IMR-90 (cell line): ENCODE measurements at regions not wholly inside any gene's neighbourhood (a gene's known extent, or its start where the extent isn't known, plus 50 kb on each side); places are given as distances from the start of the nearest gene placed in this dataset.

Source experiments
- ATAC-seq: fragments of 200-7000 bp; cut with Tn5 transposase; 2 replicates; pipeline ENCODE4 v1.9.1; 2020; ENCODE audit warnings: low read depth, mild to moderate bottlenecking, moderate library complexity
- BruUV-seq: library from RNA; stranded (reverse); fragments of 400-500 nt; replicated peaks from 2 replicates; lab custom pipeline; 2021; lab: Mats Ljungman, UMichigan
- CTCF ChIA-PET: fragments of 300-600 bp; formaldehyde crosslinking; extraction: SDS; loops from one replicate; lab custom pipeline; 2021; ENCODE audit warnings: antibody characterized with exemption; lab: Yijun Ruan, JAX
- POLR2A ChIA-PET: fragments of 300-600 bp; sonication (Branson Sonifier 250); formaldehyde crosslinking; loops from one replicate; lab custom pipeline; 2022; ENCODE audit warnings: antibody characterized with exemption; ENCODE audit not compliant: unreplicated experiment; lab: Charles Lee
- DNase-seq: peaks from one replicate; pipeline ENCODE4 v3.0.0; 2013
- H2AFZ ChIP-seq: replicated peaks from 2 replicates; pipeline ENCODE3; 2013; ENCODE audit warnings: low read length, mild to moderate bottlenecking; ENCODE audit not compliant: poor library complexity
- H2AK5ac ChIP-seq: 2 replicates; pipeline ENCODE4 v1.6.1; 2013; ENCODE audit warnings: low read depth, low read length, inconsistent platforms
- H2AK9ac ChIP-seq: replicated peaks from 2 replicates; pipeline ENCODE3; 2013; ENCODE audit warnings: mild to moderate bottlenecking, low read depth, low read length, moderate library complexity; ENCODE audit not compliant: poor library complexity
- H2BK120ac ChIP-seq: 2 replicates; pipeline ENCODE4 v1.6.1; 2013; ENCODE audit warnings: low read depth, low read length, inconsistent platforms
- H2BK15ac ChIP-seq: 3 replicates; pipeline ENCODE4 v1.6.1; 2013; ENCODE audit warnings: low read depth, low read length, inconsistent platforms
- H2BK20ac ChIP-seq: 2 replicates; pipeline ENCODE4 v1.6.1; 2013; ENCODE audit warnings: low read depth, mild to moderate bottlenecking, inconsistent platforms, low read length, moderate library complexity
- H2BK5ac ChIP-seq: 2 replicates; pipeline ENCODE4 v1.6.1; 2013; ENCODE audit warnings: mild to moderate bottlenecking, low read depth, low read length, inconsistent platforms; ENCODE audit not compliant: poor library complexity, severe bottlenecking
- H3K14ac ChIP-seq: replicated peaks from 2 replicates; pipeline ENCODE4 v1.6.1; 2013; ENCODE audit warnings: low read depth, low read length, inconsistent platforms
- H3K18ac ChIP-seq: 2 replicates; pipeline ENCODE4 v1.6.1; 2013; ENCODE audit warnings: low read depth, low read length, control low read depth
- H3K23ac ChIP-seq: 2 replicates; pipeline ENCODE4 v1.6.1; 2013; ENCODE audit warnings: low read depth, low read length, inconsistent platforms
- H3K27ac ChIP-seq: 2 replicates; pipeline ENCODE4 v1.5.1; 2013; ENCODE audit warnings: mild to moderate bottlenecking, control low read depth, low read length; ENCODE audit not compliant: insufficient read depth
- H3K27me3 ChIP-seq: 2 replicates; pipeline ENCODE4 v1.6.1; 2013; ENCODE audit warnings: low read length; ENCODE audit not compliant: control insufficient read depth, insufficient read depth
- H3K36me3 ChIP-seq: 2 replicates; pipeline ENCODE4 v1.6.1; 2013; ENCODE audit warnings: low read length, mixed read lengths; ENCODE audit not compliant: control insufficient read depth, insufficient read depth
- H3K4ac ChIP-seq: 2 replicates; pipeline ENCODE4 v1.6.1; 2013; ENCODE audit warnings: low read depth, low read length, inconsistent platforms
- H3K4me1 ChIP-seq: 2 replicates; pipeline ENCODE4 v1.6.1; 2013; ENCODE audit warnings: low read length, mixed read lengths; ENCODE audit not compliant: control insufficient read depth, insufficient read depth
- H3K4me2 ChIP-seq: 2 replicates; pipeline ENCODE4 v1.6.1; 2013; ENCODE audit warnings: low read depth, mild to moderate bottlenecking, control low read depth, low read length, moderate library complexity
- H3K4me3 ChIP-seq: 2 replicates; pipeline ENCODE4 v1.5.1; 2013; ENCODE audit warnings: low read depth, mild to moderate bottlenecking, control low read depth, low read length, moderate library complexity; ENCODE audit not compliant: insufficient read depth
- H3K56ac ChIP-seq: 2 replicates; pipeline ENCODE4 v1.6.1; 2013; ENCODE audit warnings: low read length, inconsistent platforms; ENCODE audit not compliant: insufficient read depth; ENCODE audit errors: extremely low read depth
- H3K79me1 ChIP-seq, 2 experiments: 2 replicates each; pipeline ENCODE4 v1.6.1; 2013; ENCODE audit warnings: low read length in 2 of 2, inconsistent platforms in 1 of 2, low read depth in 1 of 2
- H3K9ac ChIP-seq: 2 replicates; pipeline ENCODE4 v1.6.1; 2013; ENCODE audit warnings: low read depth, low read length, control low read depth
- H3K9me1 ChIP-seq: 2 replicates; pipeline ENCODE4 v1.6.1; 2013; ENCODE audit warnings: low read length, inconsistent platforms; ENCODE audit not compliant: insufficient read depth
- H3K9me3 ChIP-seq: 2 replicates; pipeline ENCODE4 v1.6.1; 2013; ENCODE audit warnings: low read length; ENCODE audit not compliant: control insufficient read depth, insufficient read depth
- H4K20me1 ChIP-seq: 2 replicates; pipeline ENCODE4 v1.6.1; 2013; ENCODE audit warnings: low read length, inconsistent platforms; ENCODE audit not compliant: insufficient read depth
- H4K5ac ChIP-seq: 2 replicates; pipeline ENCODE4 v1.6.1; 2013; ENCODE audit warnings: mild to moderate bottlenecking, low read depth, low read length, control low read depth
- H4K8ac ChIP-seq, 2 experiments: 2 replicates each; pipeline ENCODE4 v1.6.1; 2013; ENCODE audit warnings: low read depth in 2 of 2, low read length in 2 of 2, control low read depth in 1 of 2, inconsistent platforms in 1 of 2
- H4K91ac ChIP-seq: 2 replicates; pipeline ENCODE4 v1.6.1; 2013; ENCODE audit warnings: low read depth, low read length, inconsistent platforms; ENCODE audit not compliant: insufficient read depth
- BHLHE40 ChIP-seq: fragments of 150-350 bp; IDR thresholded peaks from 2 replicates; pipeline ENCODE4 v1.6.1; 2016; ENCODE audit warnings: mild to moderate bottlenecking, low read depth, low read length
- CEBPB ChIP-seq: IDR thresholded peaks from 2 replicates; pipeline ENCODE4 v1.6.1; 2012; ENCODE audit warnings: low read depth, low read length, improper control_type of control experiment
- CHD1 ChIP-seq: IDR thresholded peaks from 2 replicates; pipeline ENCODE4 v1.6.1; 2012; ENCODE audit warnings: low read depth, low read length, improper control_type of control experiment
- CTCF ChIP-seq: conservative IDR thresholded peaks from 2 replicates; pipeline ENCODE4 v1.5.1; 2012; ENCODE audit warnings: mild to moderate bottlenecking, low read depth, low read length, improper control_type of control experiment
- ELK1 ChIP-seq: fragments of 150-350 bp; IDR thresholded peaks from 2 replicates; pipeline ENCODE4 v1.6.1; 2016; ENCODE audit warnings: low read depth, mild to moderate bottlenecking, low read length, moderate library complexity, borderline replicate concordance
- FOS ChIP-seq: fragments of 150-350 bp; IDR thresholded peaks from 2 replicates; pipeline ENCODE4 v1.6.1; 2016; ENCODE audit warnings: low read depth, low read length
- MAFK ChIP-seq: IDR thresholded peaks from 2 replicates; pipeline ENCODE4 v1.6.1; 2012; ENCODE audit warnings: low read depth, low read length, improper control_type of control experiment
- MAZ ChIP-seq: IDR thresholded peaks from 2 replicates; pipeline ENCODE4 v1.6.1; 2012; ENCODE audit warnings: low read depth, mild to moderate bottlenecking, low read length, improper control_type of control experiment, moderate library complexity, borderline replicate concordance
- MXI1 ChIP-seq: IDR thresholded peaks from 2 replicates; pipeline ENCODE4 v1.6.1; 2012; ENCODE audit warnings: low read depth, mild to moderate bottlenecking, low read length, moderate library complexity, borderline replicate concordance
- NFE2L2 ChIP-seq: fragments of 150-350 bp; IDR thresholded peaks from 2 replicates; pipeline ENCODE4 v1.6.1; 2016; ENCODE audit warnings: low read depth, mild to moderate bottlenecking, low read length
- POLR2A ChIP-seq: IDR thresholded peaks from 2 replicates; pipeline ENCODE4 v1.6.1; 2012; ENCODE audit warnings: mild to moderate bottlenecking, low read depth, low read length
- RAD21 ChIP-seq: IDR thresholded peaks from 2 replicates; pipeline ENCODE4 v1.6.1; 2012; ENCODE audit warnings: low read length, improper control_type of control experiment
- RCOR1 ChIP-seq: IDR thresholded peaks from 2 replicates; pipeline ENCODE4 v1.6.1; 2012; ENCODE audit warnings: mild to moderate bottlenecking, low read length, improper control_type of control experiment; ENCODE audit not compliant: insufficient replicate concordance
- RFX5 ChIP-seq: IDR thresholded peaks from 2 replicates; pipeline ENCODE4 v1.8.0; 2012; ENCODE audit warnings: low read depth, mild to moderate bottlenecking, low read length, moderate library complexity
- SMC3 ChIP-seq: fragments of 150-350 bp; IDR thresholded peaks from 2 replicates; pipeline ENCODE4 v1.6.1; 2016; ENCODE audit warnings: low read depth, mild to moderate bottlenecking, antibody characterized with exemption, low read length, moderate library complexity
- USF2 ChIP-seq: fragments of 150-350 bp; IDR thresholded peaks from 2 replicates; pipeline ENCODE4 v1.6.1; 2017; ENCODE audit warnings: mild to moderate bottlenecking, antibody characterized with exemption, low read length, low read depth
- WGBS, 2 experiments: methylation state at CpG; one replicate each; pipeline versions ENCODE4 v1.1.5 to v1.1.7; 2013; ENCODE audit warnings: missing lambda C conversion rate in 2 of 2; ENCODE audit not compliant: insufficient read length in 1 of 2; ENCODE audit errors: extremely low coverage in 2 of 2; 5-methylcytosine and 5-hydroxymethylcytosine counted together
- dilution Hi-C: fragments of 300-500 bp; cut with HindIII; formaldehyde crosslinking; loops from one replicate; pipeline ENCODE4 v1.14.3; 2018; ENCODE audit warnings: low sequenced_read_pairs; ENCODE audit not compliant: unreplicated experiment
- in situ Hi-C: fragments of 300-500 bp; cut with MboI; formaldehyde crosslinking; loops from 3 replicates; pipeline ENCODE4 v1.14.3; 2019; ENCODE audit warnings: low sequenced_read_pairs, inconsistent platforms, mixed read lengths
- intact Hi-C: fragments of 100-400 bp; cut with micrococcal nuclease; formaldehyde crosslinking; loops from 2 replicates; pipeline ENCODE4 v1.10.0; 2022

GRCh38 chr2:6071519-6071918 lies 379.3 kb downstream of the SOX11 start:
- Histone ChIP-seq H3K36me3 (no peaks in the 10 kb centered on the region), H3K27me3 (no peaks in the 10 kb centered on the region), H2AFZ (no peak overlapping the region), H3K56ac (no peak overlapping the region), H2BK120ac (no peak overlapping the region), H3K4me3 (no peak overlapping the region), H3K79me1 (no peaks in the 10 kb centered on the region), H2BK20ac (no peak overlapping the region), H3K27ac (no peak overlapping the region), H3K23ac (no peak overlapping the region), H3K18ac (no peak overlapping the region), H2BK5ac (no peak overlapping the region), H4K5ac (no peak overlapping the region), H2AK9ac (no peak overlapping the region), H2BK15ac (no peak overlapping the region), H3K14ac (no peak overlapping the region), H3K9me1 (no peaks in the 10 kb centered on the region), H2AK5ac (no peak overlapping the region), H4K91ac (no peak overlapping the region), H4K20me1 (no peaks in the 10 kb centered on the region), H3K9ac (no peak overlapping the region), H4K8ac (no peak overlapping the region), H3K4me1 (peaks cover 9% of the 10 kb centered on the region; the same call in 1 of the 2 replicates), H3K4me2 (no peak overlapping the region), H3K9me3 (no peaks in the 10 kb centered on the region), H3K4ac (no peak overlapping the region)
- intact Hi-C loops (no loop called here), dilution Hi-C loops (no loop called here), in situ Hi-C loops (no loop called here)
- no TSS peak for BruUV-seq
- POLR2A ChIA-PET, result no interaction called here
- CTCF ChIA-PET, result interaction anchor here (0.6 to 0.9 kb wide), 2 partner anchors 25 to 87 kb away, joined by 3 read pairs; no protein-coding TSS in a partner anchor
- no CpG with 5 or more reads among the region's 4 CpGs for WGBS, 2 experiments
- ATAC-seq, result no peak
- no peak for DNase-seq
- TF ChIP-seq CTCF, result no peak
- TF ChIP-seq MAZ, result no peak
- no peak for TF ChIP-seq RCOR1
- TF ChIP-seq ELK1, result no peak
- TF ChIP-seq FOS, result no peak
- TF ChIP-seq USF2, result no peak
- no peak for TF ChIP-seq POLR2A
- no peak for TF ChIP-seq BHLHE40
- no peak for TF ChIP-seq RAD21
- no peak for TF ChIP-seq CEBPB
- TF ChIP-seq SMC3, result no peak
- no peak for TF ChIP-seq MXI1
- TF ChIP-seq MAFK, result no peak
- TF ChIP-seq NFE2L2, result no peak
- no peak for TF ChIP-seq RFX5
- TF ChIP-seq CHD1, result no peak
